Tibial nerve (tissue), 4 donors: ENCODE measurements at regions not wholly inside any gene's neighbourhood (a gene's known extent, or its start where the extent isn't known, plus 50 kb on each side); places are given as distances from the start of the nearest gene placed in this dataset.

ENCODE experiments used
- DNase-seq, 2 donors: peaks; one replicate each; pipeline ENCODE4 v3.0.0-alpha.2; 2019; ENCODE audit warnings: low spot score in 2 of 2
- H3K27ac ChIP-seq, 4 donors: fragments of 200-600 bp; sonication (generic) in 3 of 4; one replicate each; pipeline ENCODE4 v1.5.1; 2017 to 2019; ENCODE audit warnings: mild to moderate bottlenecking in 1 of 4
- H3K27me3 ChIP-seq, 2 donors: fragments of 200-600 bp; sonication (generic) in 1 of 2; one replicate each; pipeline versions ENCODE4 v1.5.1 to v1.6.0; 2017 to 2019
- H3K36me3 ChIP-seq, 3 donors: fragments of 200-600 bp; sonication (generic); one replicate each; pipeline ENCODE4 v1.5.1; 2018 to 2019
- H3K4me1 ChIP-seq, 4 donors: fragments of 200-600 bp; sonication (generic) in 3 of 4; one replicate each; pipeline ENCODE4 v1.5.1; 2017 to 2019
- H3K4me3 ChIP-seq, 4 donors: fragments of 200-600 bp; sonication (generic) in 3 of 4; one replicate each; pipeline ENCODE4 v1.5.1; 2017 to 2019; ENCODE audit warnings: mild to moderate bottlenecking in 1 of 4, moderate library complexity in 1 of 4
- H3K9me3 ChIP-seq, 4 donors: fragments of 200-600 bp; sonication (generic) in 3 of 4; one replicate each; pipeline ENCODE4 v1.5.1; 2017 to 2019
- CTCF ChIP-seq, 5 experiments: fragments of 200-600 bp in 3 of 5; fragments of 450-650 bp in 2 of 5; sonication (generic) in 3 of 5; IDR thresholded peaks; one replicate each; pipeline ENCODE4 v1.5.1; 2016 to 2019; ENCODE audit warnings: antibody characterized with exemption in 5 of 5, mild to moderate bottlenecking in 3 of 5, moderate library complexity in 2 of 5
- EP300 ChIP-seq, 2 donors: sonication (generic); formaldehyde crosslinking; IDR thresholded peaks; one replicate each; pipeline ENCODE4 v1.6.1; 2017; ENCODE audit warnings: antibody characterized with exemption in 2 of 2, mild to moderate bottlenecking in 1 of 2
- POLR2A ChIP-seq, 2 donors: fragments of 450-650 bp; IDR thresholded peaks; one replicate each; pipeline ENCODE4 v1.6.1; 2017; ENCODE audit warnings: antibody characterized with exemption in 2 of 2, mild to moderate bottlenecking in 2 of 2, moderate library complexity in 2 of 2
- WGBS, 2 donors: methylation state at CpG; one replicate each; pipeline ENCODE4 v1.1.5; 2018; 5-methylcytosine and 5-hydroxymethylcytosine counted together

DNA sequence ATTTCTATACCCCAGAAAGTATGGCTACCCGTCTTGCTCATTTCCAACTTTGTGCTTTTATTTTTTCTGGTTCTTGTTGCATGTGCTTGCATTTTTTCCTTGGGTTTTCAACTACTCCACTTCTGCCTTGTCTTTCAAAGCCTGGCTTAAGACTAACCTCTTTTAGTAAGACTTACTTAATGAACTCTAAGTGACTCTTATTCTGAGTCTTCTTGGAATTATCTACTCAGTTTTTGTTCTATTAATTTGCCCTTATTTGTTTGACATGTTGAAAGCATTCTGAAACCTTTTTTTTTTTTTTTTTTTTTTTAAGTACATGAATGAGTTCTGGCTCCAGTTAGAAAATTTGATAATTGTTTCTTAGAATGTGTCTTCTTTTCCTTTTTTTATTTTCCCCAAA, 74.8 kb downstream of the SLIT2 start:
- peak overlapping the region in 2 of 4 donors; percentile 46 to 49 for H3K27ac ChIP-seq

DNA sequence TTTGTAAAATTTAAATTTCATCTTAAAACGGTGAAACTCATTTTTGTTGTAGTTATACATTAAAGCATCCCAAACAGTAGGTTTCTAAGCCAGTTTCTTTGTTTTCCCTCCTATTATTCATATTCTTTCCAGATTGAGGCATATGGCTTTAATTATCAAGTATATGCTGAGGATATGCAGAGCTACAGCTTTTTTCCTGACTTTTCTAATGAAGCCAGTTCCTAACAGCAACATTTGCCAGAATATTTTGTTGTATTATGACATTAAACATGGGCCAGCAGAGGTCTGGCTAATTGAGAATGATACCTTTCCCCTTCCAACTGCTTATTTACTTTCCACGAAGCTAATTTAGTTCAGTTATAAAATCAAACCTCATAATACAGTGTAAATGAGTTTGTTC, 75.3 kb downstream of the SLIT2 start:
- peaks cover 0 to 29% (median 5%) of the 10 kb centered on the region in 4 donors for H3K4me1 ChIP-seq
- H3K27ac ChIP-seq, result peak overlapping the region in 2 of 4 donors; percentile 46 to 49
- TF ChIP-seq POLR2A (IDR thresholded peaks at IDR 0.05) (no peak), EP300 (IDR thresholded peaks at IDR 0.05) (no peak)
- H3K9me3 ChIP-seq, result no peaks in the 10 kb centered on the region
- no peaks in the 10 kb centered on the region for H3K36me3 ChIP-seq
- WGBS, 2 donors, result 60% methylated on average over 2 of the region's 2 CpGs
- H3K4me3 ChIP-seq, result no peak overlapping the region
- H3K27me3 ChIP-seq, result no peaks in the 10 kb centered on the region
- no peak for DNase-seq

More for the DNA sequence above, 74.8 kb downstream of the SLIT2 start:
- no peak for TF ChIP-seq EP300 (IDR thresholded peaks at IDR 0.05)
- no peak for TF ChIP-seq CTCF (IDR thresholded peaks at IDR 0.05)
- no peak for TF ChIP-seq POLR2A (IDR thresholded peaks at IDR 0.05)
- Histone ChIP-seq H3K4me3 (no peak overlapping the region), H3K9me3 (no peaks in the 10 kb centered on the region), H3K27me3 (no peaks in the 10 kb centered on the region), H3K4me1 (peaks cover 0 to 29% (median 5%) of the 10 kb centered on the region in 4 donors), H3K36me3 (no peaks in the 10 kb centered on the region)
- 64 to 83% methylated on average over 1 of the region's 1 CpG for WGBS, 2 donors
- no peak for DNase-seq

DNA sequence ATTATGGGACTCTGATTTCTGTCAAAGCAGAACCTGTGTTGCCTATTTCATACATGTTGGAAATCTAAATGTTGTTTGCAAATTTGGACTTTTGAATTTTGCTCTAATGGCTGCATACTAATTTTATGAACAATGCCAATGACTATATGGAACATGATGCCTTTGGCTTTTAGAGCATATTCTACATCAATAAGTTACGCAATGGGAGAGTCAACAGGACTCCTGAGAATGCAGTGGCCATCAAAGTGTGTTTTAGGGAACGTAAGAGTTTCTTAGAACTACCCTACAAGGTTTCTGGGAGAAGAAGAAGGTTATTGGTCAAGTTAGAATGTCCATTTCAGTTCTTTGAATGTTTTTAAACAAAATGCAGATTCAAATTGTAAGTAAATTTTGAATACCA, 76.1 kb downstream of the SLIT2 start:
- TF ChIP-seq CTCF (IDR thresholded peaks at IDR 0.05) (no peak), EP300 (IDR thresholded peaks at IDR 0.05) (no peak), POLR2A (IDR thresholded peaks at IDR 0.05) (no peak)
- Histone ChIP-seq H3K36me3 (no peaks in the 10 kb centered on the region), H3K27ac (peak overlapping the region in 1 of 4 donors; percentile 49), H3K9me3 (no peaks in the 10 kb centered on the region), H3K4me3 (no peak overlapping the region), H3K27me3 (no peaks in the 10 kb centered on the region), H3K4me1 (peaks cover 0 to 29% (median 5%) of the 10 kb centered on the region in 4 donors)
- 84% methylated on average over 2 of the region's 2 CpGs for WGBS, 2 donors
- DNase-seq, result no peak

GRCh38 chr4:20331642-20332041, 79.9 kb downstream of the SLIT2 start:
- no peak for TF ChIP-seq EP300 (IDR thresholded peaks at IDR 0.05)
- H3K27me3 ChIP-seq, result no peaks in the 10 kb centered on the region
- H3K9me3 ChIP-seq, result no peaks in the 10 kb centered on the region
- peaks cover 0 to 19% (median 7%) of the 10 kb centered on the region in 4 donors for H3K4me1 ChIP-seq
- DNase-seq, result no peak
- no peak overlapping the region for H3K4me3 ChIP-seq
- peak overlapping the region in 2 of 4 donors; percentile 34 to 41 for H3K27ac ChIP-seq
- WGBS, 2 donors, result 52 to 56% methylated on average over 1 of the region's 1 CpG
- H3K36me3 ChIP-seq, result no peaks in the 10 kb centered on the region

DNA sequence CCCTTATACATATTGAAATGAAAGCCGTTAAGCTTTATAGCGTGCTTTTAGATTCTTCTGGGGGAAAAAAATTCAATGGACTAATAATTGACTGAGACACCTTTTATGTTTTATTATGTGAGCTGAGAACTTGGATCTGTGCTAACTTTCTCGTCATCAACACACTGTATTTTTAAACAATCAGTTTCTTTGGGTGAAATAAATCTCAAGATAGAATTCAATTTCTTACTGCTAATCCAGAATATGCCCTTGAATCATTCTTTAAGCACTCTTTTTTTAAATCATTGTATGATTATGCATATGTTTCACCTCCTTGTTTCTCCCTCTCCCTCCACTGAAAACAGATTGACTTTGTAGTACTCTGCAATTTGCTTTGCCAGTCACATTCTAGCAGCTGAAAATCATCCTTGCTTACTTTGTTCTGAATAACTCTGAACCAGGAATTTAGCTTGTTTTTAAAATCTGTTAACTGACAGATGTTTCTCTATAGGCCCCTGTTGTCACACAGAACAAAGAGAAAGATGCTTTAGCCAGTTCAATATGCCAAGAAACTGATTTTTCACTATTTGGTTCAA, 81.5 kb downstream of the SLIT2 start:
- Histone ChIP-seq H3K4me3 (no peak overlapping the region), H3K4me1 (peaks cover 0 to 6% (median 1%) of the 10 kb centered on the region in 4 donors), H3K36me3 (no peaks in the 10 kb centered on the region), H3K9me3 (no peaks in the 10 kb centered on the region), H3K27me3 (no peaks in the 10 kb centered on the region), H3K27ac (peak overlapping the region in 2 of 4 donors; percentile 30 to 53)
- WGBS, 2 donors, result 51 to 59% methylated on average over 3 of the region's 3 CpGs
- DNase-seq, result no peak
- no peak for TF ChIP-seq CTCF (IDR thresholded peaks at IDR 0.05)
- TF ChIP-seq EP300 (IDR thresholded peaks at IDR 0.05), result no peak
- no peak for TF ChIP-seq POLR2A (IDR thresholded peaks at IDR 0.05)

DNA sequence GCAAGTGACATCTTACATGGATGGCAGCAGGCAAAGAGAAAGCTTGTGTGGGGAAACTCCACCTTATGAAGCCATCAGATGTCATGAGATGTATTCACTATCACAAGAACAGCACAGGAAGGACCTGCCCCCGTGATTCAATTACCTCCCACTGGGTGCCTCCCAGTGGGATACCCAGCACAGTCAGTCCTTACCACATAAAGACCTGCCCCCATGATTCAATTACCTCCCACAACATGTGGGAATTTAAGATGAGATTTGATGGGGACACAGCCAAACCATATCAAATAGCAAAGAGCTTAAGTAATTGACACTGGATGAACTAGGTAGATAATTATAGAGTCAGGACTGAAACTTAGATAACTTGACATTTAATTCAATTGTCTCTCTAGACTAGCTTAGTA, 85.6 kb downstream of the SLIT2 start:
- Histone ChIP-seq H3K4me3 (no peak overlapping the region), H3K4me1 (peaks cover 0 to 6% (median 1%) of the 10 kb centered on the region in 4 donors), H3K36me3 (no peaks in the 10 kb centered on the region), H3K27ac (no peak overlapping the region), H3K9me3 (no peaks in the 10 kb centered on the region), H3K27me3 (no peaks in the 10 kb centered on the region)
- no peak for DNase-seq
- 65 to 75% methylated on average over 1 of the region's 1 CpG for WGBS, 2 donors
- TF ChIP-seq POLR2A (IDR thresholded peaks at IDR 0.05) (no peak), CTCF (IDR thresholded peaks at IDR 0.05) (no peak), EP300 (IDR thresholded peaks at IDR 0.05) (no peak)
